ENCODE measurements at regions not wholly inside any gene's neighbourhood (a gene's known extent, or its start where the extent isn't known, plus 50 kb on each side); places are given as distances from the start of the nearest gene placed in this dataset.

DNA sequence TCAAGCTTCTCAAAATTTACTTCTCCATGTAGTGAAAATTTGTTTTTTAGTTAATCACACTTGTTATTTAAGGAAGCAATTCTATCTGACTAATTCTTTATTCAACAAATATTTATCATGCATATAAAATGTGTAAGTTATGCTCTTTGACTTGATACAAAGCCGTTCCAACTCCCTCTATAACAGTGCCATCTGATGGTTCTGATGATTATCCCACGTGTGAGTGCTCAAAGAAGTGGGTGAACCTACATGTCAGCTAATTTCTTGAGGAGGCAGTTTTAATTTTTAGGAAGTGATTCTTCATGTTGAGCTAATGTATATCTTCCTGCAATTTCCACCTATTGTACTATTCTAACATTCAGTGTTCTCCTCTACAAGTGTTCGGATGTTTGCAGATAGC, 88.8 kb upstream of the BRINP1 start:
- Histone ChIP-seq H3K9me3 (replicated peaks; ENCODE audit: low read length) (no peaks in the 10 kb centered on the region), H3K27me3 (ENCODE audit: control insufficient read depth, insufficient read depth, low read length) (no peaks in the 10 kb centered on the region), H3K9ac (ENCODE audit: low read depth, low read length) (no peak overlapping the region), H3K4me2 (ENCODE audit: low read length) (no peak overlapping the region), H3K4me3 (ENCODE audit: low read length) (no peak overlapping the region), H3K36me3 (ENCODE audit: insufficient read depth, low read length) (no peaks in the 10 kb centered on the region), H3K4me1 (ENCODE audit: control insufficient read depth, insufficient read depth, low read length) (no peaks in the 10 kb centered on the region)

GRCh38 chr9:119453980-119454379, 84.7 kb upstream of the BRINP1 start:
- no peaks in the 10 kb centered on the region for H3K36me3 ChIP-seq (ENCODE audit: insufficient read depth, low read length)
- H3K4me1 ChIP-seq (ENCODE audit: control insufficient read depth, insufficient read depth, low read length) = no peaks in the 10 kb centered on the region
- no peaks in the 10 kb centered on the region for H3K27me3 ChIP-seq (ENCODE audit: control insufficient read depth, insufficient read depth, low read length)
- H3K4me2 ChIP-seq (ENCODE audit: low read length) = no peak overlapping the region
- H3K9me3 ChIP-seq (replicated peaks; ENCODE audit: low read length) = no peaks in the 10 kb centered on the region
- no peak overlapping the region for H3K4me3 ChIP-seq (ENCODE audit: low read length)
- no peak overlapping the region for H3K9ac ChIP-seq (ENCODE audit: low read depth, low read length)

GRCh38 chr9:119453490-119453911, 84.3 kb upstream of the BRINP1 start:
- Histone ChIP-seq H3K4me1 (ENCODE audit: control insufficient read depth, insufficient read depth, low read length) (no peaks in the 10 kb centered on the region), H3K9ac (ENCODE audit: low read depth, low read length) (no peak overlapping the region), H3K9me3 (replicated peaks; ENCODE audit: low read length) (no peaks in the 10 kb centered on the region), H3K27me3 (ENCODE audit: control insufficient read depth, insufficient read depth, low read length) (no peaks in the 10 kb centered on the region), H3K36me3 (ENCODE audit: insufficient read depth, low read length) (no peaks in the 10 kb centered on the region), H3K4me2 (ENCODE audit: low read length) (no peak overlapping the region), H3K4me3 (ENCODE audit: low read length) (no peak overlapping the region)

DNA sequence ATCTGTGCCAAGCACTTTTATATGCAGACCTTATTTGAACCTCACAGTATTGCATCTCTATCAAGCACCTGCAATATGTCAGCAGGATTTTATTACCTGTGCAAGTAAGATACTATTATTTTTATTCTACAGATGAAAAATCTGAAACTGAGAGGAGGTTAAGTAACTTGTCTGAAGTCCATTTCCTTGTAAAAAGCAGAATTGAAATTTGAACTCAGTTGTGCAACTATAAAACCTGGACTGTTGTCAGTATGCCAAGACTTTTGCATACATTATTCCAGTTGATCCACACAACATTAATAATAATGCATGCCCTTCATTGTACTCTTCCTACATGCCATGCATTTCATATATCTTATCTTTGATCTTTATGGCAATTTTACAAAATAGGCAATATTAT, 82.2 kb upstream of the BRINP1 start:
- Histone ChIP-seq H3K9me3 (replicated peaks; ENCODE audit: low read length) (no peaks in the 10 kb centered on the region), H3K9ac (ENCODE audit: low read depth, low read length) (no peak overlapping the region), H3K4me3 (ENCODE audit: low read length) (no peak overlapping the region), H3K27me3 (ENCODE audit: control insufficient read depth, insufficient read depth, low read length) (no peaks in the 10 kb centered on the region), H3K36me3 (ENCODE audit: insufficient read depth, low read length) (no peaks in the 10 kb centered on the region), H3K4me2 (ENCODE audit: low read length) (no peak overlapping the region), H3K4me1 (ENCODE audit: control insufficient read depth, insufficient read depth, low read length) (no peaks in the 10 kb centered on the region)

- Histone ChIP-seq H3K27me3 (ENCODE audit: control insufficient read depth, insufficient read depth, low read length) (no peaks in the 10 kb centered on the region), H3K4me1 (ENCODE audit: control insufficient read depth, insufficient read depth, low read length) (no peaks in the 10 kb centered on the region), H3K9me3 (replicated peaks; ENCODE audit: low read length) (no peaks in the 10 kb centered on the region), H3K4me2 (ENCODE audit: low read length) (no peak overlapping the region), H3K36me3 (ENCODE audit: insufficient read depth, low read length) (no peaks in the 10 kb centered on the region), H3K4me3 (ENCODE audit: low read length) (no peak overlapping the region), H3K9ac (ENCODE audit: low read depth, low read length) (no peak overlapping the region)
Observed at GRCh38 chr9:119443179-119443578, 73.9 kb upstream of the BRINP1 start.

- Histone ChIP-seq H3K36me3 (ENCODE audit: insufficient read depth, low read length) (no peaks in the 10 kb centered on the region), H3K4me1 (ENCODE audit: control insufficient read depth, insufficient read depth, low read length) (no peaks in the 10 kb centered on the region), H3K9me3 (replicated peaks; ENCODE audit: low read length) (no peaks in the 10 kb centered on the region), H3K4me2 (ENCODE audit: low read length) (no peak overlapping the region), H3K9ac (ENCODE audit: low read depth, low read length) (no peak overlapping the region), H3K4me3 (ENCODE audit: low read length) (no peak overlapping the region), H3K27me3 (ENCODE audit: control insufficient read depth, insufficient read depth, low read length) (no peaks in the 10 kb centered on the region)
Observed at GRCh38 chr9:119441832-119442231, 72.6 kb upstream of the BRINP1 start.

DNA sequence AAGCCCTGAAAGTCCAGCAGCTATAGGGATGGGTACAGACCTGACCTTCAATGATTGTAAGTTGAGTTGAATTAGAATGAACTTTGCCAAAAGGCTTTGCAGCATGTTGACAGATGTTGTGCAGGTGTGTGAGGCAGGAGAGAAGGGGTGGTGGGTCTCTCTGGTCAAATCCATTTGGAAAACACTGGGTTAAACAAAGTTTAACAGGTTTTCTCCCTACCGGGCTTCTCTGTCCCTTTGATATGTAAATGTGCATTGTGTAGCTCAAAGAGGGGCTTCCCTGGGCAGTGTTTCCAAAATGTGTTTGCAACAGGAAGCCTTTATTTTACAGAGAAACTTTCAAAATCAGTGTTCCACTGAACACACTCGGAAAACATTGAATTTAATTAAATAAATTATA, 72.1 kb upstream of the BRINP1 start:
- Histone ChIP-seq H3K9me3 (replicated peaks; ENCODE audit: low read length) (no peaks in the 10 kb centered on the region), H3K4me3 (ENCODE audit: low read length) (no peak overlapping the region), H3K4me1 (ENCODE audit: control insufficient read depth, insufficient read depth, low read length) (no peaks in the 10 kb centered on the region)

GRCh38 chr9:119436261-119436660, 67.0 kb upstream of the BRINP1 start:
- Histone ChIP-seq H3K4me3 (ENCODE audit: low read length) (no peak overlapping the region), H3K4me1 (ENCODE audit: control insufficient read depth, insufficient read depth, low read length) (no peaks in the 10 kb centered on the region), H3K36me3 (ENCODE audit: insufficient read depth, low read length) (no peaks in the 10 kb centered on the region), H3K9ac (ENCODE audit: low read depth, low read length) (no peak overlapping the region), H3K9me3 (replicated peaks; ENCODE audit: low read length) (no peaks in the 10 kb centered on the region), H3K4me2 (ENCODE audit: low read length) (no peak overlapping the region), H3K27me3 (ENCODE audit: control insufficient read depth, insufficient read depth, low read length) (no peaks in the 10 kb centered on the region)

More for the DNA sequence above, 72.1 kb upstream of the BRINP1 start:
- H3K27me3 ChIP-seq (ENCODE audit: control insufficient read depth, insufficient read depth, low read length) = no peaks in the 10 kb centered on the region
- no peak overlapping the region for H3K4me2 ChIP-seq (ENCODE audit: low read length)
- no peaks in the 10 kb centered on the region for H3K36me3 ChIP-seq (ENCODE audit: insufficient read depth, low read length)
- no peak overlapping the region for H3K9ac ChIP-seq (ENCODE audit: low read depth, low read length)

GRCh38 chr9:119435076-119435475, 65.8 kb upstream of the BRINP1 start:
- no peak overlapping the region for H3K4me2 ChIP-seq (ENCODE audit: low read length)
- H3K27me3 ChIP-seq (ENCODE audit: control insufficient read depth, insufficient read depth, low read length) = no peaks in the 10 kb centered on the region
- no peak overlapping the region for H3K4me3 ChIP-seq (ENCODE audit: low read length)
- no peak overlapping the region for H3K9ac ChIP-seq (ENCODE audit: low read depth, low read length)
- H3K9me3 ChIP-seq (replicated peaks; ENCODE audit: low read length) = no peaks in the 10 kb centered on the region
- H3K4me1 ChIP-seq (ENCODE audit: control insufficient read depth, insufficient read depth, low read length) = no peaks in the 10 kb centered on the region
- no peaks in the 10 kb centered on the region for H3K36me3 ChIP-seq (ENCODE audit: insufficient read depth, low read length)

DNA sequence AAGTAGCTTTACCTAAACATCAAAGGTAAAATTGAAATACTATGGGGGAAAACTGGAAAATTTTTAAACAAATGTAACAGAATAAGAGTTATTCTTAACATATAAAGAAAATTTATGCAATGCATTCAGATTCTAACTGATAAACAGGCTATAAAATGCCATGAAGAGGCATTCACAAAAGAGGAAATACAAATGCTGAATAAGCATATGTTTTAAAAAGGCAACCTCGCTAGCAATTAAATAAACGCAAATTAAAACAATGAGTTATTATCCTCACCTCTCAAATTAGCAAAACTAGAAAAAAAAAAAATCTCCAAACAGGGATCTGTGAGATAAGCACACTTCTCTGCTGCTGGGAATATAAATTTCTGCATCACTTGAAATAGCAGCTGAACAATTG, 63.2 kb upstream of the BRINP1 start:
- no peaks in the 10 kb centered on the region for H3K27me3 ChIP-seq (ENCODE audit: control insufficient read depth, insufficient read depth, low read length)
- no peaks in the 10 kb centered on the region for H3K36me3 ChIP-seq (ENCODE audit: insufficient read depth, low read length)
- no peak overlapping the region for H3K4me3 ChIP-seq (ENCODE audit: low read length)
- no peak overlapping the region for H3K4me2 ChIP-seq (ENCODE audit: low read length)
- H3K4me1 ChIP-seq (ENCODE audit: control insufficient read depth, insufficient read depth, low read length) = no peaks in the 10 kb centered on the region
- no peak overlapping the region for H3K9ac ChIP-seq (ENCODE audit: low read depth, low read length)
- no peaks in the 10 kb centered on the region for H3K9me3 ChIP-seq (replicated peaks; ENCODE audit: low read length)

GRCh38 chr9:119429302-119429701, 60.1 kb upstream of the BRINP1 start:
- Histone ChIP-seq H3K4me2 (ENCODE audit: low read length) (no peak overlapping the region), H3K4me3 (ENCODE audit: low read length) (no peak overlapping the region), H3K9ac (ENCODE audit: low read depth, low read length) (no peak overlapping the region), H3K36me3 (ENCODE audit: insufficient read depth, low read length) (no peaks in the 10 kb centered on the region), H3K9me3 (replicated peaks; ENCODE audit: low read length) (no peaks in the 10 kb centered on the region), H3K4me1 (ENCODE audit: control insufficient read depth, insufficient read depth, low read length) (no peaks in the 10 kb centered on the region), H3K27me3 (ENCODE audit: control insufficient read depth, insufficient read depth, low read length) (no peaks in the 10 kb centered on the region)

GRCh38 chr9:119420231-119420630, 51.0 kb upstream of the BRINP1 start:
- H3K27me3 ChIP-seq (ENCODE audit: control insufficient read depth, insufficient read depth, low read length) = no peaks in the 10 kb centered on the region
- no peak overlapping the region for H3K4me2 ChIP-seq (ENCODE audit: low read length)
- H3K9ac ChIP-seq (ENCODE audit: low read depth, low read length) = no peak overlapping the region
- H3K36me3 ChIP-seq (ENCODE audit: insufficient read depth, low read length) = no peaks in the 10 kb centered on the region
- H3K9me3 ChIP-seq (replicated peaks; ENCODE audit: low read length) = no peaks in the 10 kb centered on the region
- H3K4me3 ChIP-seq (ENCODE audit: low read length) = no peak overlapping the region
- H3K4me1 ChIP-seq (ENCODE audit: control insufficient read depth, insufficient read depth, low read length) = no peaks in the 10 kb centered on the region

Data from skeletal muscle satellite cell (primary cell).